ENCODE measurements at regions not wholly inside any gene's neighbourhood (a gene's known extent, or its start where the extent isn't known, plus 50 kb on each side); places are given as distances from the start of the nearest gene placed in this dataset.

GRCh38 chr10:8485032-8485431 lies 430.5 kb downstream of the GATA3 start:
- FAIRE-seq (no peak), DNase-seq (ENCODE audit: low read depth, low spot score) (no peak)
- Histone ChIP-seq H3K9me1 (ENCODE audit: control insufficient read depth, extremely low read depth, insufficient read depth, low read length) (no peaks in the 10 kb centered on the region), H3K9ac (ENCODE audit: control insufficient read depth, extremely low read depth, insufficient read depth, low read length) (no peak overlapping the region), H3K9me3 (ENCODE audit: control insufficient read depth, low read depth, low read length) (no peaks in the 10 kb centered on the region), H2AFZ (ENCODE audit: control insufficient read depth, low read length) (no peak overlapping the region), H3K27me3 (ENCODE audit: control insufficient read depth, extremely low read depth, insufficient read depth, low read length) (no peaks in the 10 kb centered on the region), H3K4me2 (ENCODE audit: control insufficient read depth, extremely low read depth, insufficient read depth, low read depth, low read length) (no peak overlapping the region), H3K79me2 (ENCODE audit: control insufficient read depth, insufficient read depth, low read length) (no peaks in the 10 kb centered on the region), H3K27ac (ENCODE audit: control insufficient read depth, insufficient read depth, low read length) (no peak overlapping the region), H3K36me3 (ENCODE audit: control insufficient read depth in 2 of 2, extremely low read depth in 1 of 2, insufficient read depth in 2 of 2, low read length in 2 of 2) (no peaks in the 10 kb centered on the region), H3K4me1 (ENCODE audit: control insufficient read depth, extremely low read depth, insufficient read depth, low read length) (no peaks in the 10 kb centered on the region), H3K4me3 (ENCODE audit: control insufficient read depth in 2 of 3, extremely low read depth in 1 of 3, insufficient read depth in 2 of 3, low read depth in 1 of 3, low read length in 3 of 3) (no peak overlapping the region), H4K20me1 (ENCODE audit: control insufficient read depth, extremely low read depth, insufficient read depth, low read length) (no peaks in the 10 kb centered on the region)
- TF ChIP-seq CTCF (optimal IDR thresholded peaks at IDR 0.05 in 1 of 3, IDR thresholded peaks at IDR 0.05 in 1 of 3, conservative IDR thresholded peaks at IDR 0.05 in 1 of 3; ENCODE audit: extremely low read depth in 1 of 3, insufficient read depth in 2 of 3, low read length in 3 of 3) (no peak), EZH2 (IDR thresholded peaks at IDR 0.05; ENCODE audit: low read length) (no peak)
- dilution Hi-C loops (cut with MboI; ENCODE audit: extremely low pct_ligation_motif_present, low sequenced_read_pairs), result no loop called here

GRCh38 chr10:8487346-8487745 lies 432.9 kb downstream of the GATA3 start:
- Histone ChIP-seq H3K27me3 (ENCODE audit: control insufficient read depth, extremely low read depth, insufficient read depth, low read length) (no peaks in the 10 kb centered on the region), H3K4me2 (ENCODE audit: control insufficient read depth, extremely low read depth, insufficient read depth, low read depth, low read length) (no peak overlapping the region), H3K9me3 (ENCODE audit: control insufficient read depth, low read depth, low read length) (no peaks in the 10 kb centered on the region), H3K4me1 (ENCODE audit: control insufficient read depth, extremely low read depth, insufficient read depth, low read length) (no peaks in the 10 kb centered on the region), H3K36me3 (ENCODE audit: control insufficient read depth in 2 of 2, extremely low read depth in 1 of 2, insufficient read depth in 2 of 2, low read length in 2 of 2) (no peaks in the 10 kb centered on the region), H2AFZ (ENCODE audit: control insufficient read depth, low read length) (no peak overlapping the region), H3K9me1 (ENCODE audit: control insufficient read depth, extremely low read depth, insufficient read depth, low read length) (no peaks in the 10 kb centered on the region), H3K4me3 (ENCODE audit: control insufficient read depth in 2 of 3, extremely low read depth in 1 of 3, insufficient read depth in 2 of 3, low read depth in 1 of 3, low read length in 3 of 3) (no peak overlapping the region), H3K27ac (ENCODE audit: control insufficient read depth, insufficient read depth, low read length) (no peak overlapping the region), H3K79me2 (ENCODE audit: control insufficient read depth, insufficient read depth, low read length) (no peaks in the 10 kb centered on the region), H3K9ac (ENCODE audit: control insufficient read depth, extremely low read depth, insufficient read depth, low read length) (no peak overlapping the region), H4K20me1 (ENCODE audit: control insufficient read depth, extremely low read depth, insufficient read depth, low read length) (no peaks in the 10 kb centered on the region)
- FAIRE-seq (no peak), DNase-seq (ENCODE audit: low read depth, low spot score) (no peak)
- TF ChIP-seq CTCF (optimal IDR thresholded peaks at IDR 0.05 in 1 of 3, IDR thresholded peaks at IDR 0.05 in 1 of 3, conservative IDR thresholded peaks at IDR 0.05 in 1 of 3; ENCODE audit: extremely low read depth in 1 of 3, insufficient read depth in 2 of 3, low read length in 3 of 3), result no peak
- no peak for TF ChIP-seq EZH2 (IDR thresholded peaks at IDR 0.05; ENCODE audit: low read length)
- dilution Hi-C loops (cut with MboI; ENCODE audit: extremely low pct_ligation_motif_present, low sequenced_read_pairs), result no loop called here
